HepG2 (cell line): ENCODE measurements at regions not wholly inside any gene's neighbourhood (a gene's known extent, or its start where the extent isn't known, plus 50 kb on each side); places are given as distances from the start of the nearest gene placed in this dataset.

Experiments
- ATAC-seq: fragments of 200-7000 bp; cut with Tn5 transposase; 3 replicates; pipeline ENCODE4 v1.9.1; 2020; ENCODE audit warnings: mild to moderate bottlenecking, moderate library complexity
- BruUV-seq: library from RNA; stranded (reverse); fragments of 400-500 nt; replicated peaks from 2 replicates; lab custom pipeline; 2021; lab: Mats Ljungman, UMichigan
- CTCF ChIA-PET: fragments of 300-600 bp; formaldehyde crosslinking; extraction: SDS; loops from one replicate; lab custom pipeline; 2021; ENCODE audit warnings: low total read pairs, inconsistent platforms, low intra/inter-chr PET ratio; lab: Yijun Ruan, JAX
- POLR2A ChIA-PET: fragments of 350-600 bp; sonication (Branson Sonifier 250); formaldehyde crosslinking; loops from one replicate; lab custom pipeline; 2020; ENCODE audit warnings: antibody characterized with exemption, inconsistent platforms; lab: Yijun Ruan, JAX
- DNase-seq: peaks from one replicate; pipeline ENCODE4 v3.0.0-alpha.2; 2015; ENCODE audit warnings: low spot score
- FAIRE-seq: peaks from 3 replicates; lab custom pipeline; 2011; peaks lifted over from hg19 to GRCh38; lab: Jason Lieb, UNC
- H2AFZ ChIP-seq: one replicate; pipeline ENCODE4 v1.6.1; 2011; ENCODE audit warnings: low read length, inconsistent platforms
- H3K27ac ChIP-seq: fragments of 300-600 bp; 3 replicates; pipeline ENCODE4 v1.8.0; 2011; ENCODE audit warnings: mixed run types, mild to moderate bottlenecking, mixed read lengths, low read length, inconsistent platforms; ENCODE audit not compliant: insufficient read depth; ENCODE audit errors: extremely low read length
- H3K27me3 ChIP-seq, 2 experiments: fragments of 200-600 bp in 1 of 2; 2 replicates in 1 of 2; 3 replicates in 1 of 2; pipeline versions ENCODE4 v1.6.0 to v1.8.0; 2011; ENCODE audit warnings: low read length in 2 of 2, mild to moderate bottlenecking in 2 of 2, moderate library complexity in 2 of 2, inconsistent platforms in 1 of 2; ENCODE audit not compliant: insufficient read depth in 2 of 2, control insufficient read depth in 1 of 2
- H3K36me3 ChIP-seq, 2 experiments: fragments of 200-600 bp in 1 of 2; replicated peaks in 1 of 2; 2 replicates in 1 of 2; 3 replicates in 1 of 2; pipeline versions ENCODE4 v1.5.1 to v1.8.0; 2011; ENCODE audit warnings: low read length in 2 of 2, inconsistent platforms in 1 of 2; ENCODE audit not compliant: insufficient read depth in 2 of 2, control insufficient read depth in 1 of 2
- H3K4me1 ChIP-seq: 2 replicates; pipeline ENCODE4 v1.5.1; 2012; ENCODE audit warnings: low read length, inconsistent platforms; ENCODE audit not compliant: insufficient read depth
- H3K4me2 ChIP-seq: 2 replicates; pipeline ENCODE4 v1.6.0; 2011; ENCODE audit warnings: low read depth, low read length, inconsistent platforms
- H3K4me3 ChIP-seq, 3 experiments: fragments of 200-600 bp in 1 of 3; sonication (generic), shearing (Covaris generic) in 1 of 3; replicated peaks in 1 of 3; 2 replicates each; pipeline ENCODE4 v1.5.1; 2011 to 2016; ENCODE audit warnings: low read length in 3 of 3, inconsistent platforms in 2 of 3, low read depth in 2 of 3, mild to moderate bottlenecking in 2 of 3, control low read depth in 1 of 3, mixed read lengths in 1 of 3; ENCODE audit not compliant: insufficient read depth in 1 of 3
- H3K79me2 ChIP-seq: one replicate; pipeline ENCODE4 v1.6.1; 2011; ENCODE audit warnings: low read length, inconsistent platforms; ENCODE audit not compliant: insufficient read depth
- H3K9ac ChIP-seq: 2 replicates; pipeline ENCODE4 v1.6.0; 2011; ENCODE audit warnings: mild to moderate bottlenecking, low read depth, low read length, inconsistent platforms; ENCODE audit not compliant: insufficient read depth
- H3K9me3 ChIP-seq: 2 replicates; pipeline ENCODE4 v1.5.1; 2012; ENCODE audit warnings: mild to moderate bottlenecking, low read length
- H4K20me1 ChIP-seq: 2 replicates; pipeline ENCODE4 v1.6.0; 2011; ENCODE audit warnings: inconsistent platforms, mild to moderate bottlenecking, low read length, moderate library complexity; ENCODE audit not compliant: insufficient read depth
- CEBPB ChIP-seq: IDR thresholded peaks from 2 replicates; pipeline ENCODE4 v1.6.1; 2011; ENCODE audit warnings: low read depth, low read length, improper control_type of control experiment, borderline replicate concordance
- GFI1 ChIP-seq: sonication (generic); formaldehyde crosslinking; IDR thresholded peaks from 2 replicates; pipeline ENCODE4 v1.5.0; 2020; ENCODE audit warnings: missing genetic modification reagents, mild to moderate bottlenecking, borderline replicate concordance
- NFATC3 ChIP-seq: sonication (generic); formaldehyde crosslinking; IDR thresholded peaks from 2 replicates; pipeline ENCODE4 v1.5.1; 2020; ENCODE audit warnings: mild to moderate bottlenecking, missing genetic modification reagents
- SOX5 ChIP-seq: IDR thresholded peaks from 2 replicates; pipeline ENCODE4 v1.6.1; 2016; ENCODE audit warnings: borderline replicate concordance
- ZBTB21 ChIP-seq: sonication (generic); formaldehyde crosslinking; IDR thresholded peaks from 2 replicates; pipeline ENCODE4 v1.4.0; 2020; ENCODE audit warnings: missing genetic modification reagents
- ZNF232 ChIP-seq: sonication (generic); formaldehyde crosslinking; IDR thresholded peaks from 2 replicates; pipeline ENCODE4 v1.4.0; 2020; ENCODE audit warnings: missing genetic modification reagents, borderline replicate concordance
- WGBS: methylation state at CpG from one replicate; pipeline ENCODE4 v1.1.6; 2017; ENCODE audit warnings: low lambda C conversion rate; 5-methylcytosine and 5-hydroxymethylcytosine counted together
- in situ Hi-C: cut with HindIII; loops from 2 replicates; pipeline ENCODE4 v1.10.0; 2017; ENCODE audit warnings: low pct_unique_long_range_greater_than_20kb; ENCODE audit not compliant: extremely low pct_ligation_motif_present
- intact Hi-C: fragments of 100-400 bp; cut with micrococcal nuclease; formaldehyde crosslinking; loops from one replicate; pipeline ENCODE4 v1.10.0; 2022; ENCODE audit not compliant: unreplicated experiment
- TF ChIP-seq, protein P1 (sequence below): sonication (generic); IDR thresholded peaks from 2 replicates; pipeline ENCODE4 v1.6.1; 2016; ENCODE audit warnings: low read depth, borderline replicate concordance

DNA sequence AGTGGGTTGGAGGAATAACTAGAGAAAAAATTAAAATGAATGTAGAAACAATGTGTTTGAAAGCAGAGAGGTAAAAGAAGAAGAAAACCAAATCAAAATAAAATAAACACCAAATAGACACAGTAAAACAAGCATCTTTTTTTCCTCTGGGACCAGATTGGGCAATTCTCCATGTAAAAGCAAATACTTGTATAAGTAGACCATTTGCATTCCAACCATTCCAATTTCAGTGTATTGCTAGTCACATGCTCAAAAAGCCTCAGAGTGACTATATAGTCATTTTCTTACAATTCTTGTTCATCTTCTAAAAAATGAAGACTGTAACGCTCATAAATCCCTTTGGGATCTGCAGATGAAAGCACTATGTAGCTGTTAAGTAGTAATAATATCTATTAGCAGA is 969.5 kb downstream of the PCDH18 start:
- intact Hi-C loops, result no loop called here
- 0% methylated on average over 1 of the region's 1 CpG for WGBS
- DNase-seq, result peak; percentile 13
- TF ChIP-seq CEBPB, result peak; percentile 10; the same call in 1 of the 2 replicates
- no peak for TF ChIP-seq NFATC3 (CRISPR knock-in tag)
- no peak for TF ChIP-seq ZBTB21 (CRISPR knock-in tag)
- ChIA-PET POLR2A (no interaction called here), CTCF (no interaction called here)
- no peak for FAIRE-seq
- no peaks in the 10 kb centered on the region for H3K36me3 ChIP-seq
- no peaks in the 10 kb centered on the region for H3K9me3 ChIP-seq
- H3K27me3 ChIP-seq, result no peaks in the 10 kb centered on the region; a peak in 1 of 5 replicates
- no peak overlapping the region for H3K9ac ChIP-seq
- in situ Hi-C loops, result no loop called here
- H3K79me2 ChIP-seq, result no peaks in the 10 kb centered on the region
- no TSS peak for BruUV-seq
- H3K4me1 ChIP-seq, result peaks cover 10% of the 10 kb centered on the region; the same call in 1 of the 2 replicates
- no peak overlapping the region for H3K4me2 ChIP-seq
- no peaks in the 10 kb centered on the region for H4K20me1 ChIP-seq
- ATAC-seq, result no peak
- no peak overlapping the region for H3K4me3 ChIP-seq
- H2AFZ ChIP-seq, result no peak overlapping the region
- H3K27ac ChIP-seq, result no peak overlapping the region

DNA sequence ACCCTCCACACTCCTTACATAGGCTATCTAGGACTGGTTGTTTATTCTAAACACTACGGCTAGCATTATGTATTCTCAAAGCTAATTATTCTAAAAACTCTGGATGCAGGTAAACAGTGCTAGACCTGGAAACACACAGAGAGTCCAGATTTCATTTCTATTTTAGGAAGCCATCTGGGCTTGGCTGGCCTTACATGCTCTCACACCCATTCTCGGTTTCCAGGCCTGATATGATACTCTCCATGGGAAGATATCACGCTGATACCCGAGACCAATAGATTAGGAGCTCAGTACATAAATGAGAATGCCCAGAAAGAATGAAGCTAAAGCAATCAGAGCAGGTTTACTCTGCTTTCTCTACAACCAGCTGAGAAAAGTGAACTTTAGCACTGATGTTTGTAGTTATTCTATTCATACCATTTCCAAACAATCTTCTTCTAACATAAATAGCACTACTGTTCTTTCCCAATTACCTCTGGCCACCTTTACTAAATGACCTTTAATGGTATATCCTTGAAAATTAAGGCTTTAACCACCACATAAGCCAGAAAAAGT is 973.3 kb downstream of the PCDH18 start:
- FAIRE-seq, result no peak
- WGBS, result 11% methylated on average over 4 of the region's 4 CpGs
- in situ Hi-C loops (no loop called here), intact Hi-C loops (no loop called here)
- POLR2A ChIA-PET, result no interaction called here
- H3K9ac ChIP-seq, result no peak overlapping the region
- peak; percentile 75 for ATAC-seq
- DNase-seq, result peak; percentile 28
- H4K20me1 ChIP-seq, result no peaks in the 10 kb centered on the region
- no peaks in the 10 kb centered on the region for H3K9me3 ChIP-seq
- TF ChIP-seq GFI1 (CRISPR knock-in tag) (0 out of 2 replicates have a peak, but pooled peaks have one; percentile 29), ZNF232 (CRISPR knock-in tag) (no peak), SOX5 (CRISPR knock-in tag) (0 out of 2 replicates have a peak, but pooled peaks have one; percentile 25)
- TF ChIP-seq, protein P1, sequence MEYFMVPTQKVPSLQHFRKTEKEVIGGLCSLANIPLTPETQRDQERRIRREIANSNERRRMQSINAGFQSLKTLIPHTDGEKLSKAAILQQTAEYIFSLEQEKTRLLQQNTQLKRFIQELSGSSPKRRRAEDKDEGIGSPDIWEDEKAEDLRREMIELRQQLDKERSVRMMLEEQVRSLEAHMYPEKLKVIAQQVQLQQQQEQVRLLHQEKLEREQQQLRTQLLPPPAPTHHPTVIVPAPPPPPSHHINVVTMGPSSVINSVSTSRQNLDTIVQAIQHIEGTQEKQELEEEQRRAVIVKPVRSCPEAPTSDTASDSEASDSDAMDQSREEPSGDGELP, result peak; percentile 69; the same call in 1 of the 2 replicates
- TF ChIP-seq, all 625 proteins: peak for 3
- Histone ChIP-seq H3K4me2 (no peak overlapping the region), H3K27ac (no peak overlapping the region), H3K27me3 (no peaks in the 10 kb centered on the region; a peak in 1 of 5 replicates), H3K79me2 (no peaks in the 10 kb centered on the region), H3K4me3 (no peak overlapping the region), H3K36me3 (no peaks in the 10 kb centered on the region), H3K4me1 (peaks cover 10% of the 10 kb centered on the region; the same call in 1 of the 2 replicates), H2AFZ (no peak overlapping the region)
- CTCF ChIA-PET, result no interaction called here
- BruUV-seq, result no TSS peak
